Hematopoietic multipotent progenitor cell (in vitro differentiated cells): ENCODE measurements at regions not wholly inside any gene's neighbourhood (a gene's known extent, or its start where the extent isn't known, plus 50 kb on each side); places are given as distances from the start of the nearest gene placed in this dataset.

ENCODE experiments used
- DNase-seq, 3 donors: peaks; one replicate each; pipeline ENCODE4 v3.0.0-alpha.2; 2011 to 2015; ENCODE audit warnings: low read depth in 2 of 3, low spot score in 2 of 3

DNA sequence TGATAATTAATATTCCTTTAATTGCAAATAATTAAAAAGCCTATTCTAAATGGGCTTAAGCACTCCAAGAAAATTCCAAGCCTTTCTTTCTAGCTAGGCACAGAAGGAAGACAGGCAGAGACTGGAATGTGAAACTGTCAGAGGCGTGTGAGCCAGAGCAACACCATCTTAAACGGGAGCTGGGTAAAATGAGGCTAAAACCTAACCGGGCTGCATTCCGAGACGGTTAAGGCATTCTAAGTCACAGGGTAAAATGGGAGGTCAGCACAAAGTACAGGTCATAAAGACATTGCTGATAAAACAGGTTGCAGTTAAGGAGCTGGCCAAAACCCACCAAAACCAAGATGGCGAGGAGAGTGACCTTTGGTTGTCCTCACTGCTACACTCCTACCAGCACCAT lies 300.4 kb downstream of the SLITRK6 start:
- DNase-seq = no peak

DNA sequence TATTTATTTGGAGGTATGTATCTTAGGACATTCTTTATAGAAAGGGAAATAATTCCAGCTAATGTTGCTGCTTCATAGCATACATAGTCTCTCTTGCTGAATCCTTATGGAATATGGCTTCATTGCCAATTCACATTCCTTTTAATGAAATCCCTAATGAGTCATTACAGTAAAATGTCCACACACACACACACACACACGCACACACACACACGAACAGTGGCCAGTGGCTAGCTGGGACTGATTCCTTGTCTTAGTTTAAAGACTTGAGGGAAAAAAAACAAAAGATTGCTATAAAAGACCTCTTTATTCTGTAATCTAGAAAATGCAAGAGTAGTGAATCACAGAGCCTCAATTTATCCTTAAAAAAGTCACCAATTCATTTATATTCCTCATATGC lies 301.6 kb downstream of the SLITRK6 start:
- no peak for DNase-seq

DNA sequence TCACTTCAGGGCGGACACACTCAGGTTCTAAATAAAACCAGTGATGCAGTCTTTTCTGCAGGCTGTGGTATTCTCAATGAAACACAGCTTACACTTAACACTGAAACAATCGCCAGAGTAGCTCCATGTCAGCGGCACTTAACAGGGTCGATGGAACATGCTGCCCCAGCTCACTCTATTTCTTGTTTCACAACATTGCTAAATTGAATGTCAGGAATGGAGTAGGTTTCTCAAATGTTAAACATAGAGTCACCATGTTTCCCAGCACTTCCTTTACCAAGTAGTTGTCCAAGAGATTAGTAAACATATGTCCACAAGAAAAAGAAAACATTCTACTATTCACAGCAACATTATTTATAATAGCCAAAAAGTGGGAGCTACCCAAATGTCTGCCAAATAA lies 306.9 kb downstream of the SLITRK6 start:
- no peak for DNase-seq

DNA sequence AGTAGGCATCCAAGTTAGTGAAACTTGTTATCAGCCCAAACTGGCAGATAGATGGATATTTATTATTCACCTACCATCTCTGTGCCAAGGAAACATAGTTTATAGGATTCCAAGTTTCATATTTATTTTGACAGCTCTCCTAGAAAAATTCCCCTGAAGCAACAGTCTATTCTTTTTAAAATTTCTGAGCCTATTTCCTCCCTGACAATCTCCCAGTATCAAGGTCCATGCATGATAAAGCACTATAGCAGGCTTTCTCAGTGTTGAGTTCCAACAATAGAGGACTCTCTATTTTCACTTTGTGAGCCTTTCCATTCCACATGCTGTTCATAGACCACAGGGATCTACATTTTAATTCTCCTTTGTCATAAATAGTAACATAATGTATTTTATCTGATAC lies 312.6 kb downstream of the SLITRK6 start:
- no peak for DNase-seq

DNA sequence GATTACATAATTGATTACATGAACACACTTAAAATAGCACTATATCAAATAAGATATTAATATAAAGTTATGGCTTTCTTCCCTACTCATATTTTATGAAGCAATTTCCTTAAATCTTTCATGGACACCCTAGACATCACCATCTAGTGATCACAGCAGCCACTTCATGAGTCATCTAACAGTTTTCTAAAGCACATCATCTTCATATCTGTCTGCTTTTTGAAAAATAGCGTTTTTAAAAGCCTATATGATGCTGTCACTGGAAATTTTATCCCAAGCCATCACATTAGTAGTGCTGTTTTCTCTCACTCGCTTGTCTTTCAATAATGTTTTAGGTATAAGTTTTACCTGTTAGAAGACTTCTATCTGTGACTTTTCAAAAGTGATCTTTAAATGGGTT lies 326.1 kb downstream of the SLITRK6 start:
- DNase-seq = no peak

GRCh38 chr13:85469320-85469719 lies 329.9 kb downstream of the SLITRK6 start:
- no peak for DNase-seq

- no peak for DNase-seq
Measured at GRCh38 chr13:85462792-85463425, 336.3 kb downstream of the SLITRK6 start.

- DNase-seq = no peak
Measured at GRCh38 chr13:85461621-85462020, 337.6 kb downstream of the SLITRK6 start.

- DNase-seq = no peak
Measured at GRCh38 chr13:85445534-85445933, 353.7 kb downstream of the SLITRK6 start.

DNA sequence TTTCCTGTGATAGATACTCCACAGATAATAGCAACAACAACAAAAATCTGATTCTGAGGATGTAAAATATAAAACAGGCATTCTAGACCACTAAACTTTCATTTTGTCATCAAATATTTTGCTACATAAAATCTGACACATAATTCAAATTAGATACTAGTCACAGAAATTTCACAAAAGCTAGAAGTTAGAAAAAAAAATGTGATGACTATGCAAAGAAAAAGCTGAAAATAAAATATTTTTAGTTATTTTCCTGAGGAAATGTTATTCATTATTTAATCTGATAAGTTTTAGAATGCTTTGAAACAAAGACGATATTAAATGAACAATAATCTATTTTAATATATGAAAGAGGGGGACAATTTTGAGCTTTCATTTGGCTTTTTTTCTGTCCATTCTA lies 357.2 kb downstream of the SLITRK6 start:
- no peak for DNase-seq

GRCh38 chr13:85441364-85441763 lies 357.9 kb downstream of the SLITRK6 start:
- DNase-seq = no peak

GRCh38 chr13:85436029-85436428 lies 363.2 kb downstream of the SLITRK6 start:
- DNase-seq = no peak

GRCh38 chr13:85434927-85435326 lies 364.3 kb downstream of the SLITRK6 start:
- DNase-seq = no peak

- DNase-seq = no peak
Measured at GRCh38 chr13:85432881-85433280, 366.3 kb downstream of the SLITRK6 start.

DNA sequence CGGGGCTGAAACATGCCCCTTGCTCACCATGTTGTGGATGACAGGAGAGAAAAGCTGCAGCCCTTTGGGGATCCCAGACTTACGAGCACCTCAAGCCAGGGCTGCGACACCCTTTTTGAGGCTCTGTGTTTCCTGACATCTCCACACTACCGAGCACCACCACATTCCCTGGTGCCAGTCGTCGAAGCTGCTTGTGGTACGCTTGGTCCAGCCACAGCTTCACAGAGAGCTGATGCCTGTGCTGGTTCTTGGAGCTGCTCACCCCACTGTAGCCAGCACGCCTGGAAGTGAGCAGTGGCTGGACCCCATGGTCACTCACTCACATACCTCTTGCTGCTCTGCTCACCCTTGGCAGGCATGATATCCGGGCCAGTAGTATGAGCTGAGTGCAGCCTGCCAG lies 367.5 kb downstream of the SLITRK6 start:
- DNase-seq = no peak

GRCh38 chr13:85430216-85430794 lies 368.9 kb downstream of the SLITRK6 start:
- no peak for DNase-seq

DNA sequence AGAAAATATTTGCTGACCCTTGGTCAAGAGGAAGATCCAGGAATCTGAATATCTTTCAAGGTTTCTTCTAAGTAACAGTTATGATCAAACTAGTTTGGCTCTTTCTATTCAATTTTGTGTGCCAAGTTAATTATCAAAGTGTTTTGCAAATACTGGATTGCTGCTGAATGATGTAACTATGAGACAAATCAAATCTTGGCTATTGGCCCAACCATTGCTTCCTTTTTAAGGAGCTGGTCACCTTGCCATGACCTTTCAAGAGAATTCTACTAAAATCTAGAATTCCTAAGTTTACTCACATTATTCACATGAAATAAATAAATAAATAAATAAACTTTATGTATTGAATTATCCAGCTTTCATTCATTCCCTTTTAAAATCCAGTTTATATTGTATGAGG lies 371.8 kb downstream of the SLITRK6 start:
- no peak for DNase-seq

GRCh38 chr13:85420136-85420535 lies 379.1 kb downstream of the SLITRK6 start:
- DNase-seq = no peak

DNA sequence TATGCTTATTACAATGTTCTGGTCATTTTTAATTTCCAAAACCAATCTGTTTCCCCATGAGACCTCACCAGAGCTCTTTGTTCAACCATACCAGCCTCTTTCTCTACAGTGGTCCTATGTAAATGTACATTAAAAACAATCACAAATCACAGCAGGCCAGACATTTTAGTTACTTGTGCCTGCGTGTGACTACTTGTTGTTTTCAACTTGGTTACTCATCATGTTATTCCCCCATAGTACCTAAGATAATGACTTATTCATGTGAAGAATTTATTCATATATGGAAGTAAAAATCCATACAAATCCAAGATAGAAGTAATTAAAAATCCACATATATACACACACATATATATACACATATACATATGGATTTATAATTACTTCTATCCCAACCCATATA lies 379.6 kb downstream of the SLITRK6 start:
- no peak for DNase-seq

DNA sequence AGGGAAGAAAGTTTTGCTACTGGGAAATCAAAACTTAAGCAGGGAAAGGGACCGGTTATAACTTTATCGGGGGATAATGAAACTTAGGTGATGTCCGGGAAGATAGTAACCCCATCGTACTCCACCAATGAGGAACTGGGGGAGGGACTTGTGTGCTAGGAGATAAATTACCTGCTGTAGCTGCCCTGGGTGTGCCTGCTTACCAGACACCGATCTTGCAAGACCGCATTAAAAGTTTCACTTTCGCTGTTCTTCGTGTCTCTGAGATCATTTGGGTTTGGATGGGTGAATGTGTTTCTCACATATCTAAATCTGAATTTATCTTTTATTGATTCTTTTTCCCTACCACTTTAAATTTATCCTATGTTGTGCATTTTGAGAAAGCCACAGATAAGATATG lies 381.4 kb downstream of the SLITRK6 start:
- DNase-seq = no peak

- no peak for DNase-seq
Measured at GRCh38 chr13:85413664-85414063, 385.6 kb downstream of the SLITRK6 start.

DNA sequence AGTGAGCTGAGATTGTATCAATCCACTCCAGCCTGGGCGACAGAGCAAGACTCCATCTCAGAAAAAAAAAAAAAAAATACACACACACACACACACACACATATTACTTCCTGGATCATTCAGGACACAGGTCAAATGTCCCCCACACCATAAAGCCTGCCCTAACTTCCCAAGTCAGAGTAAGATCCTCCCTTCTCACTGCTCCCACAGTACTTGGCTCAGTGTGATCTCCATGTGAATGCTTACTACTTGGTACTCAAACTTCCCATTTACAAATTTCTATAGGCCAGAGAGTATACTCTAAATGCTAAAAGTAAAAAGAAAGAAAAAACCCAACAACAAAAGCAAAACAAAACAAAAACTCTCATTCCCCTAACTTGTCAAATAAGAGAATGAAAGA lies 386.8 kb downstream of the SLITRK6 start:
- DNase-seq = no peak

- DNase-seq = no peak
Measured at GRCh38 chr13:85411591-85411990, 387.6 kb downstream of the SLITRK6 start.
